ENCODE measurements at regions not wholly inside any gene's neighbourhood (a gene's known extent, or its start where the extent isn't known, plus 50 kb on each side); places are given as distances from the start of the nearest gene placed in this dataset.

- H3K4me3 ChIP-seq (ENCODE audit: low read length) = no peak overlapping the region
- H3K4me1 ChIP-seq (ENCODE audit: control insufficient read depth, low read length) = no peaks in the 10 kb centered on the region
- H3K9me2 ChIP-seq (replicated peaks; ENCODE audit: control insufficient read depth, low read length) = no peaks in the 10 kb centered on the region
- no peak overlapping the region for H3K4me2 ChIP-seq (ENCODE audit: low read length)
- TF ChIP-seq CTCF (IDR thresholded peaks at IDR 0.05; ENCODE audit: low read depth, low read length, poor library complexity, severe bottlenecking) (no peak), EZH2phosphoT487 (IDR thresholded peaks at IDR 0.05; ENCODE audit: borderline replicate concordance, low read length) (no peak)
- no peak overlapping the region for H3K27ac ChIP-seq (ENCODE audit: low read depth, low read length)
- H3K79me2 ChIP-seq (ENCODE audit: control insufficient read depth, low read length) = no peaks in the 10 kb centered on the region
- no peaks in the 10 kb centered on the region for H4K20me1 ChIP-seq (ENCODE audit: control insufficient read depth, insufficient read depth, low read depth, low read length)
- H3K9me3 ChIP-seq (ENCODE audit: control insufficient read depth, insufficient read depth, low read length) = no peaks in the 10 kb centered on the region
- no peaks in the 10 kb centered on the region for H3K27me3 ChIP-seq (ENCODE audit: control insufficient read depth, low read length)
- H3K36me3 ChIP-seq (ENCODE audit: control insufficient read depth, low read length) = no peaks in the 10 kb centered on the region
- H3F3A ChIP-seq (ENCODE audit: control insufficient read depth, insufficient read depth) = no peaks in the 10 kb centered on the region
Observed at GRCh38 chr4:188704288-188704687, 565.0 kb downstream of the TRIML1 start.

GRCh38 chr4:188707036-188707435, 567.8 kb downstream of the TRIML1 start:
- Histone ChIP-seq H3K79me2 (ENCODE audit: control insufficient read depth, low read length) (no peaks in the 10 kb centered on the region), H3K9me2 (replicated peaks; ENCODE audit: control insufficient read depth, low read length) (no peaks in the 10 kb centered on the region), H4K20me1 (ENCODE audit: control insufficient read depth, insufficient read depth, low read depth, low read length) (no peaks in the 10 kb centered on the region), H3K27ac (ENCODE audit: low read depth, low read length) (no peak overlapping the region), H3K27me3 (ENCODE audit: control insufficient read depth, low read length) (no peaks in the 10 kb centered on the region), H3F3A (ENCODE audit: control insufficient read depth, insufficient read depth) (no peaks in the 10 kb centered on the region), H3K36me3 (ENCODE audit: control insufficient read depth, low read length) (no peaks in the 10 kb centered on the region), H3K4me1 (ENCODE audit: control insufficient read depth, low read length) (no peaks in the 10 kb centered on the region), H3K4me2 (ENCODE audit: low read length) (no peak overlapping the region), H3K9me3 (ENCODE audit: control insufficient read depth, insufficient read depth, low read length) (no peaks in the 10 kb centered on the region), H3K4me3 (ENCODE audit: low read length) (no peak overlapping the region)
- TF ChIP-seq CTCF (IDR thresholded peaks at IDR 0.05; ENCODE audit: low read depth, low read length, poor library complexity, severe bottlenecking) (no peak), EZH2phosphoT487 (IDR thresholded peaks at IDR 0.05; ENCODE audit: borderline replicate concordance, low read length) (no peak)

- no peak overlapping the region for H3K4me3 ChIP-seq (ENCODE audit: low read length)
- no peak for TF ChIP-seq EZH2phosphoT487 (IDR thresholded peaks at IDR 0.05; ENCODE audit: borderline replicate concordance, low read length)
- no peak for TF ChIP-seq CTCF (IDR thresholded peaks at IDR 0.05; ENCODE audit: low read depth, low read length, poor library complexity, severe bottlenecking)
- H3K4me1 ChIP-seq (ENCODE audit: control insufficient read depth, low read length) = no peaks in the 10 kb centered on the region
- no peaks in the 10 kb centered on the region for H3K9me2 ChIP-seq (replicated peaks; ENCODE audit: control insufficient read depth, low read length)
- no peaks in the 10 kb centered on the region for H4K20me1 ChIP-seq (ENCODE audit: control insufficient read depth, insufficient read depth, low read depth, low read length)
- no peak overlapping the region for H3K4me2 ChIP-seq (ENCODE audit: low read length)
- no peaks in the 10 kb centered on the region for H3K9me3 ChIP-seq (ENCODE audit: control insufficient read depth, insufficient read depth, low read length)
- H3K79me2 ChIP-seq (ENCODE audit: control insufficient read depth, low read length) = no peaks in the 10 kb centered on the region
- no peak overlapping the region for H3K27ac ChIP-seq (ENCODE audit: low read depth, low read length)
- no peaks in the 10 kb centered on the region for H3K27me3 ChIP-seq (ENCODE audit: control insufficient read depth, low read length)
- H3F3A ChIP-seq (ENCODE audit: control insufficient read depth, insufficient read depth) = no peaks in the 10 kb centered on the region
- no peaks in the 10 kb centered on the region for H3K36me3 ChIP-seq (ENCODE audit: control insufficient read depth, low read length)
Observed at GRCh38 chr4:188714501-188714900, 575.3 kb downstream of the TRIML1 start.

- no peak overlapping the region for H3K4me3 ChIP-seq (ENCODE audit: low read length)
- H3K9me3 ChIP-seq (ENCODE audit: control insufficient read depth, insufficient read depth, low read length) = no peaks in the 10 kb centered on the region
- H3K4me2 ChIP-seq (ENCODE audit: low read length) = no peak overlapping the region
- no peaks in the 10 kb centered on the region for H3K27me3 ChIP-seq (ENCODE audit: control insufficient read depth, low read length)
- no peaks in the 10 kb centered on the region for H3K79me2 ChIP-seq (ENCODE audit: control insufficient read depth, low read length)
- no peaks in the 10 kb centered on the region for H3K9me2 ChIP-seq (replicated peaks; ENCODE audit: control insufficient read depth, low read length)
- no peaks in the 10 kb centered on the region for H4K20me1 ChIP-seq (ENCODE audit: control insufficient read depth, insufficient read depth, low read depth, low read length)
- H3K4me1 ChIP-seq (ENCODE audit: control insufficient read depth, low read length) = no peaks in the 10 kb centered on the region
- H3K27ac ChIP-seq (ENCODE audit: low read depth, low read length) = no peak overlapping the region
- H3K36me3 ChIP-seq (ENCODE audit: control insufficient read depth, low read length) = no peaks in the 10 kb centered on the region
- no peak for TF ChIP-seq CTCF (IDR thresholded peaks at IDR 0.05; ENCODE audit: low read depth, low read length, poor library complexity, severe bottlenecking)
- no peak for TF ChIP-seq EZH2phosphoT487 (IDR thresholded peaks at IDR 0.05; ENCODE audit: borderline replicate concordance, low read length)
- H3F3A ChIP-seq (ENCODE audit: control insufficient read depth, insufficient read depth) = no peaks in the 10 kb centered on the region
Observed at GRCh38 chr4:188714907-188715306, 575.7 kb downstream of the TRIML1 start.

Measured in DOHH2 (cell line).